HK-2 (cell line): ENCODE measurements at regions not wholly inside any gene's neighbourhood (a gene's known extent, or its start where the extent isn't known, plus 50 kb on each side); places are given as distances from the start of the nearest gene placed in this dataset.
"Not testable (repeated sequence)": the region's sequence is repeated elsewhere in the genome, so short reads cannot be mapped to it uniquely, and the experiment has no call there.

Experiments
- DNase-seq: peaks from one replicate; pipeline ENCODE4 v3.0.0-alpha.2; 2018; ENCODE audit not compliant: unreplicated experiment

DNA sequence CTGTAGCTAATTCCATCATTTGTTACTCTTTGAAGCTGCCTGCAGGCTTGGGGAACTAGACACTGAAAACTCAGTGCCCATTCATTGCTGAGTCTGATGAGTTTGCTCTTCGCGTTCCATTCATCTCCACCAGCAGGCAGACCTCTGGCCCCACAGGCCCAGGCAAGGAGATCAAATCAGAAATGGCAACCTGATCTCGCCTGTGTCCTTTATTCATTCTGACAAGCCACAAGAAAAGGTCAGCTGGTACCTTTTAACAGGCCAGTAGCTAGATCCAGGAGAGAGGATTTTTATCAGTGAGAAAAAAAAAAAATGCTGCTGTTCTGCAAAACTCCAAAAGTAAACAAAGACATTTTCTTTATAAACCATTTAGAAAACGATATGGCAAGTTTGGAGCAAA lies 742.5 kb downstream of the ETS1 start:
- no peak for DNase-seq

DNA sequence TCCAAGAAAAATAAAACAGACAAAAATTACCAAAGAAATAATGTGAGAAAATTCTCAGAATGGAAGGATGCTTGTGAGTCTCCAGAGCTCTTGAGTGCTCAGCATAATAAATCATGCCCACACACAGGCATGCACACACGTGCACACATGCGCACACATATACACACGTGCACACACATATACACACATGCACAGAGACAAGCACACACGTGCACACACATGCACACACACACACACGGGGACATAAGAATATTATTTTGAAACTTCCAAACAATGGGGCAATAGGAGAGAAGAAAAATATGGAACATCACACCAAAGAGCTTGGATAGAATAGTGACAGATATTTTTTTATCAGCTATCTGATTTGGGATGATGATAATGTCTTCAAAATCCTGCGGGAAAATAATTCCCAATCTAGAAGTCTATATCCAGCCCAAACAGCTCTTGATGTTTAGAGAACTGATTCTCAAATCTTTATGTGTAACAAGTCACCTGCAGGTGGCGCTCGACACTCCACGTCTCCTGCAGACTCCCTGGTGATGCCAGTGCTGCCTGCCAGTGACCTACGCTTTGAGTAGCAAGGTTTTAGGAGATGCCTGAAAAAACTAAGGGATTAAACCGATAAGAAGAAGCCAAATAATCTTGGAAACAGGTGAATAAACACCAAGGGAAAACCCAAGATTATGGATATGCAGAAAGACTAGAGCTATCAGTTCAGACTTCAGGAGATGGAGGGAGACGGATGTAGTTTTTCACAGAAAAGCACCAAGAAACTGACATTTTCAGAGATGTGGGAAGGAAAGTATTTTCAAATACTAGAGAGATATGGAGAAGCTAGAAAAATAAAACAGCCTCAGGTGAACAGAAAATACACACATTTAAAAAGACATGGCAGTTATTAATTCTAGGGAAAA lies 743.6 kb downstream of the ETS1 start:
- DNase-seq, result peak; percentile 31

DNA sequence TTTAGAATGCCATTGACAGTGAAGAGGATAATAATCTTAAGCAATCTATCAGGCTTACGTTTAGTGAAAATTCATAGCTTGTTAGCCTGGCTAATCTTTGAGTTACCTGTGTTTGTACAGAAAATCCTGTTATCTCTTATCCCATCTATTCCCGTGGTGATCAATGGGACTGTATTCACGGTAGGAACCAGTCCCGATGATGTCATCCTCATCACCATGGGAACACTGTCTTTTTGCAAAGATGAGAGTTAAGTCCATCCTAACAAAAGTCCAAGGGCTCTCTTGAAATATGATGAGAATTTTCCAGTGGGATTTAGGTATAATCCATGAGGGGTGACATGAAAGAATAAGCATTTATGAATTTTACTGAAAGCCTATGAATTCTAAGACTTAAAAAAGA lies 762.2 kb downstream of the ETS1 start:
- DNase-seq, result no peak

DNA sequence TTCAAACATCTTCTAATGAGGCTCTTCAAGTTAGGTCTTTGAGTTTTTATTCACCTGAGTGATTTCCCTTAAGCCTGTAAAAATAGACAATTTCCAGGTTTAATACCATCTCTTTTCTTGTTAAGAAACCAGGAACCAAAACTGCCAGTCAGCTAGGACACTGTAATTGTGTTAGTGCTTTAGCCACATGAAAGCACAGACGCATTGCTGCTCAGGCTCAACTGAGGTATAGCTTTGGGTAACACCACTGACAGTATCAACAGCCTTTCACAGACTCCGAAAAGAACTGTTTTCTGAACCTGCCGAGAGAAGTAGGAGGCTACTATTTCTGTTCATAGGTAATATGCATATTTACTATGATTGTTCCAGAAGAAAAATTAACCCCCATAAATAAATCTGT lies 768.7 kb downstream of the ETS1 start:
- no peak for DNase-seq

DNA sequence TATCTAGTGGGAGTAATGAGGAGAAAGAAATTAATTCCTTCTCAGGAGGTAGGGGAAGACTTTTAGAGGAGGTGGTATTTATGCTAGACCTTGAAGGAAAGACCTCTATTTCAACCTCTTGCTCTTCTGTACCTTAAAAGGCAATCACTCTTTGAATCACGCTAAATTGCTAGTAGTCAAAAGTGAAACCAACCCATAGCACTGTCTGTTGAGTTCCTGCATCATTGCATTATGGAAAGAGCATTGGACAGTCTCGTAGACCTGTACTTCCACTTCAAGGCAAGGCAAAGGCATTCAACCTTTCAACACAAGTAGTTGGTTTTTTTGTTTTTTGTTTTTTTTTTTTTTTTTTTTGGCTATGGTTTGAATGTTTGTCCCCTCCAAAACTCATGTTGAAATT lies 770.4 kb downstream of the ETS1 start:
- no peak for DNase-seq

DNA sequence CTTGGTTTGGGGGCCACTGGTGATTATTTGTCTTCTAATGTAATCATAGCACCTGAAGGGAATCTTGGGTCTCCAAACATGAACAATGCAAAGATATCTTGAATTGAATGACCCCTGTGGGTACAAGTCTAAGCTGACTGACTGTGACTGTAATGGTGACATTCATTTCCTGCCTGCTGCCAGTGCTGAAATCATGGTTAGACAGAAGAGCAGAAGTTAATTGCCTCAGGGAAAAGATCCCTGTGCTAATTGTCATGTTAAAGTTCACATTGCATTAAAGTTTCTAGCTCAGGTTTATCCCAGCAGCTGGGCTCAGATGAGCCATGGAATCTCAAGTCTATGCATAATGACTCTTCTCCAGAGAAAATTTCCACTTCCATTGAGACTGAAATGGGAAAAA lies 772.0 kb downstream of the ETS1 start:
- no peak for DNase-seq

DNA sequence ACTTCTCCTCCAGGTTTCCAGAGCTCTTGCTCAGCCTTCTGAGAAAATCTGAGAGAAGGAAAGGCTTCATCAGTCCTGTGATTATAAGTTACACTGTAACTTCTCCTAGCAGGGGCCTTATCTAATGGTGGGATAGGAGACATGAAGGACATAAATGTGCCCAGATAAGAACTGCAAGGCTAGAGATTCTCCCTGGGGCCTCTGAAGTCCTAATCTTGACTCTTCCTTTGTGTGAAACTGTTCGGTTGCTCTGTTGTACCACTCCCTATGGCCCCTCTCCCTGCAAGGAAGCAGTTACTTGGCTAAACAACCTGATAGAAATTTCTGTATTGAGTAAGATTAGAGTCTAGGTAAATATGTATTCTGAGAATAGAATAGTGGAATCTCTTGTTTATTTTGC lies 780.9 kb downstream of the ETS1 start:
- no peak for DNase-seq

DNA sequence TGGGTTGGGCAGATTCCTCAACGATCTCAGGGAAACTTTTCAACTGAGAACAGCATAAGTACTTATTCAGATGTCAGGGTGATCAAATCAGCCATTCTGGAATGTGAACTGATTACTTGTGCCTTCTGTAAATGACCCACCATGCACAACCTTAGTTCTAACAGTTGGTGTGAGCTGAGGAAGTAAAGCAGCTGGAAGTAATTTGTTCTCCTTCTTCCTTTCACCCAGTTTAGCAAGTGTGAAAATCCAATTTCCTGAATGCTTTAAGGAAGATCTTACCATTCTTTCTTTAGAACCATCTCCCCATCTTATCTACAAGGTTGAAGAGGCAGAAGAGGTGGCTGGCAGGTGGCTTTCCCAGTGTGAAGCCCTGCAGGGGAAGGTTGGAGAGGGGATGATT lies 781.6 kb downstream of the ETS1 start:
- DNase-seq, result no peak

DNA sequence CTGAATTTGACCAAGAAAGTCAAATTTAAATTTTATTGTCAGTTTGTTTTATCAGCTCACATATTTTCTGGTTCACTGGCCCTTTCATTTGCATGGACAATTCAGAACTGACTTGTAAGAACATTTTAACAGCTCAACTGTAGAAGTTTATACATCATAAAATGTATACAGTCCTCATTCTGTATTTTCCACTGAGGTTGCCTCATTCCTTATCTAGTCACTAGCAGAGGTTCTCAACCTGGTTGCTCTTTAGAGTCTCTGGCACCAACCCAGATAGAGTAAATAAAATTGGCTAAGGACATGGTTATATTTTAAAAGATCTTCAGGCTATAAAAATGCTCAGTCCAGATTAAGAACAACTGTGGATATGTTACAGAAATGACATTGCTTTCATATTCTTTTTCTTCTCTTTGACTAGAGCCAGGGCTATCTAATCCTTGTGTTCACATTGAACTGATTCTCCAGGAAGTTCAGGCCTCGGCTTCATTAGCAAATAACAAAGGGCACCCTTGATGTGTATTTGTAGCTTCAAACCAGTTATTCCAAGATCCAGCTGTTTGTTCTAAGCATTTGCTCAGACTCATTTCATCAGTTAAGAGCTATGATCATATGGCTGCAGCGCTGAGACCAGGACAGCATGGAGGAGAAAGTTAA lies 782.5 kb downstream of the ETS1 start:
- DNase-seq, result no peak

DNA sequence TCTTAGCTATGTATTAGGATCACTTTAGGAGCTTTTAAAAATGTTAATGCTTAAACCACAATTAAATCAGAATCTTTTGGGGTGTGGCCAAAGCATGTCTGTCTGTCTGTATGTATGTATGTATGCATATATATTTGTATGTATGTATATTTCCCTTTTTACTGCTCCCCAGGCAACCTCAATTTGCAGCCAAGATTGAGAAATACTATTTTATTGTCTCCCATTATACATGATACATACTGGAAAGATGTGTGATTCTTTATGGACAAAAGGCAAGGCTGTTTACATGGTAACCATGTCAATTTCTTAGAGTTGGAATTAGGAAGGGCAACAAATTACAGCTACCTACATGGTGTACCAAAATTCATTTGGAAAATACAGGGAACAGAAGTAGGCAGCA lies 783.6 kb downstream of the ETS1 start:
- DNase-seq, result no peak

DNA sequence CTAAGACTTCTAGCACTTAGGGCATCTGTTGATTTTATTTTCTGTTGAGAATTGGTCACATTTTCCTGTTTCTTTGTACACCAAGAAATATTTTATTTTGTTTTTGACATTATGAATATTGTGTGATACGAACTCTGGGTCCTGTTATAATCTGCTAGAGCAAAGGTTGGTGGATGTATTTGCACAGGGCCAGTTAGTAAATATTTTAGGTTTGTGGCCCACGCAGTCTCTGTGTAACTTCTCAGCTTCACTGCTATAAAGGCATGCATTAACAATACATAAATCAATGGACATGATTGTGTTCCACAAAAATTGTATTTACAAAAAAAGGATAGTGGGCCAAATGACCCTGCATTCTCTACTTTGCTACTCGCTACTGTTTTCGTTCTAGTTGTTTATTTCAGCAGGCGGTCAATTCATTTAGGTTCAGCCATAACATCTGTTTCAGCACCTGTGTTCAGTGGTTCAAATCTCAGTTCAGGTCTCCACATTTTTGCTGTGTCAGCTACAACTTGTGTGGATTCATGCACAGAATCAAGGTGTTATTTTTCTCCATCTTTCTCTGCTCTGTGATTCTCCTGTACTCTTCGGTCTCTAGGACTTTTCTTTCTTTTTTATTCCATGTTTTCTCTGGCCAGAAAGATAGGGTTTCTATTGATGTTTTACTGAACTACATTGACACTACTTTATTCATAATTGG lies 786.2 kb downstream of the ETS1 start:
- DNase-seq, result no peak

DNA sequence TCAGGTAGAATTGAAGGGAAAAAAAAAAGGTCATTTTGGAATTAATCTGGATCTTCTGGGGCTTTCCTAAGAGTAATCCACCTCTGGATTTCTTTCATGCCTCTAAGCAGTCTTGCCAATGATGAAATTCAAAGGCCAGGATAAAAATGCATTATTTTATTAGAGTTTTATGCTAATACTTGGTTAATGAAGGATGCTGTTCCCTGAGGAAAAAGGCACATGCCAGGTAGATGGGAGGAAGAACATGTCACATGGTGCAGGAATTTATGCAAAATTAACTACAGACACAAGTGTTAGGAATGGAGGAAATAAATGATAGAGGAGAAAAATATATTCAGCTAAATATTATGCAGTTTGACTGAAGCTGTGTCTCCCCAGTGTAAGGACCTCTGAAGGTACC lies 792.0 kb downstream of the ETS1 start:
- DNase-seq, result no peak

DNA sequence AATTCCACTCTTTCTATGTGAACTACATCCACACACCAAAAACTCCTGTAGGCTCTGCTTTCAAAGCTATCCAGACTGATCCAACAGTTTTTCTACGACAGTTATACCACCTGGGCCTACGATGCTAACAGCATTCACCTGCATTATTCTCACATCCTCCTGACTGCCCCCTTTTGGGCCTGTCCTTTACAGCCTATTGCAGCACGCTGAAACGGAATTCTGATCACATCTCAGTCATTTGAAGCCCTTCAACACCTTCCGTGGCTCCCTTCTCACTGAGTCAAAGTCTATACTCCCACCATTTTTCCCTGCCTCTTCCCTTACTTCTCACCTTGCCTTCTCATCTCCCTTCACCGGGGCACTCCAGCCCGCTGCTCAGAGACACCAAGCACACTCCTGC lies 791.3 kb upstream of the KIRREL3 start:
- DNase-seq, result no peak

DNA sequence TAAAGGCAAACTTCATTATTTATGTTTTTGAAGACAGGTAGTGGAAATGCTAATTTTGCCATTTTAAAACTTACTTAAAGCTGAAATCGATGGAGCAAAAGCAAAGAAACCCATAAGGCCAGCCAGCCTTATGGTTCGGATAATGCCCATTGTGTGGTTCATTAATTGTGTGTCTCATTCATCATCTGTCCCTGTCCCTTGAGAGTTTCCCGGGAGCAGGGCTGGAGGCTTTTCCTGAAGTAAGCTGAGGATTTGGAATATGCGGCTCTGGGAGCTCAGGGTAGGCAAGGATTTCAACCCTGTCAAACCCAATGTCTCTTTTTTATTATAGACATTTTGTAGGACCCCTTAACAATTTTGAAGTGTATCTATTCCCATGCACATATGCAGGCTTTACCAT lies 790.0 kb upstream of the KIRREL3 start:
- no peak for DNase-seq

DNA sequence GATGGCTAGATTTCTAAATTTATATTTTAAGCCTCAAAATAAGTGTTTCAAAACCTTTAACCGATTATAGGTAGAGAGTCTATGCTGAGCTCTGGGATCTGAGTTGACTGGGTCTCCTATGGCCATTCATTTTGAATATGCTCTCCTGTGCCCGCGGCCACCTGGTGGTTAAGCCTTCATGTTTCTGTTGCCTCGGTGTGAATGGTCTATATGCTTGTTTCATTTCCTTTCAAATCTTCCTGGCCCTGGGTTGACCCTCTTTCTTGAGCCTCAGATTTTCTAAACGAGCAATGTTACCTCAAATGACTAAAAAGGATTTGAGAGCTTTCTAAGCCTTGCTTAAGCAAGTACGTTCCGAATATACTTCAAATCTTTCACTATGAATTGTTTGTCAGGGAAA lies 789.4 kb upstream of the KIRREL3 start:
- DNase-seq, result peak; percentile 4

DNA sequence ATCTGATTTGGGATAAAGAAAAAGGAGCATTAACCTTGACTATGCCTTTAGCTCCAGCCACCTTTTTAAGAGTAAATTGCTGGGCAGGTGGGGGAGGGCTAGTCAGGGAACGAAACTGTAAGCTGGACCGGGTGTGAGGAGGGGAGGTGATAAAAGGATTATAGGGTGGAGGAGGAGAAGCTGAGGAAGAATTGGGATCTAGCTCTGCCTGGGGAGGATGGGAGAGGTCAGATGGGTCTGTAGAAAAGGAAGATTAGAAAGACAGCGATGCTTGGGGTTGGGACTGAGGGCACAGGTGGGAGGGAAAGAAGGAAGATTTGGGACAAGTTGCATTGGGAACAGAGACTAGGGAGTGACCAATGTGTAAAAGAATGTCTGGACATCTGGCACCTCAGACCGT lies 772.4 kb upstream of the KIRREL3 start:
- not testable (repeated sequence) for DNase-seq

DNA sequence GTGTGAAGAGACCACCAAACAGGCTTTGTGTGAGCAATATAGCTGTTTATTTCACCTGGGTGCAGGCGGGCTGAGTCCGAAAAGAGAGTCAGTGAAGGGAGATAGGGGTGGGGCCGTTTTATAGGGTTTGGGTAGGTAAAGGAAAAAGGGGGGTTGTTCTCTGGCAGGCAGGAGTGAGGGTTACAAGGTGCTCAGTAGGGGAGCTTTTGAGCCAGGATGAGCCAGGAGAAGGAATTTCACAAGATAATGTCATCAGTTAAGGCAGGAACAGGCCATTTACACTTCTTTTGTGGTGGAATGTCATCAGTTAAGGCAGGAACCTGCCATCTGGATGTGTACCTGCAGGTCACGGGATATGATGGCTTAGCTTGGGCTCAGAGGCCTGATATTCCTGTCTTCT lies 768.4 kb upstream of the KIRREL3 start:
- not testable (repeated sequence) for DNase-seq

DNA sequence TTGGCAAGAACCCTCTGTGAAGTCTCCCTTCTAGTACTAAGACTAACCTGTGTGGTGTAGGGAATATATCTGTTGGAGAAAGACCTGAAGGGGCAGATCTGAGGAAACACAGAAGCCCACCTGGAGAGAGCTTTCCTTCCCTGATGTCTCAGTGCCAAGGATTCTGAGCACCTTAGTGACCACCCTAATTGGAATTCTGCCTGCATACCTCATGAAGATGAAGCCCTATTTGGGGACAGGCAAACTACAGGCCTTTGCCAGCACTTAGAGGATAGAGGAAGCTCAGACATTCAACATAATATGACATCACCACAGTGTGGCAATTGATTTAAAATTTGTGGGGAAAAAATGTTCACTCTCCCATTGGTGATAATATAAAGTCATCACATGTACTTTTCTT lies 766.2 kb upstream of the KIRREL3 start:
- no peak for DNase-seq

DNA sequence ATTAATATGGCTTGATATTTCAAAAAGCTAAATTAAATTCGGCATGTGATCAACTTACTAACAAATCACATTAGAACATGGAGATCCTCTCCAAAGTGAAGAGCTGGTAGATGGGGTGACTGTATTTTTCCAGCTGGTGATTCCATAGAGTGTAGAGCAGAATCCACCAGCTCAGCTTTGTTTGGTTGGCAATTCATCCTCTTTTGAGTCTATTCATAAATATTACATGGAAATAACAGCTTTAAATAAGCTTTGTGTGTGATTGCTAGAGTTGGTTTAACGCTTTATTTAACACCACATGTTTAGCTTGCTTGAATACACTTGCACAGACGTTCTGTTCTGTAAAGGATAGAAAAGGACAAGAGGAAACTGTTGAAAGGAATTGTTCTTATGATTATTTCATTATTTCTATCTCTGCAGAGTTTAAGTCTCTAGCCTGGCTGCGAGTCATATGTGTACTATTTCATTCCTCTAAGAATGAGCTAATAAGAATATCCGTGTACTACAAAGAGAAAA lies 738.3 kb upstream of the KIRREL3 start:
- no peak for DNase-seq

DNA sequence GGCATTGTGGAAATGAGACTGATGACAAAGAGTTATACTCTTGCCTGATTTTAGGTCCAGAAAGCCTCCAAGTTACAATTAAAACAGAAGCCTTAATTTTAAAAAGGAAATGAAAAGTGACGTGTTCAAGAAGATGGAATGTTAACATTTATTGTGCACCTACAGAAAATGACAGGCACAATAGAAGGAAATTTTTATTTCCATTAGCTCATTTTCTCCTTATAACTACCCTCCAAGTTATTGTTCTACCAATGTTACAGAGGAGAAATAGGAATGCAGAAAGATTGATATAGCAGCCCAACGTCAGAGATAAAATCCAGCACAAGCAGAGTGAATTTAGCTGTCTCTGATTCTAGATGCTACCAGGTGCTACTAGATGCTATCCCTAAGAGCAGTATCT lies 736.9 kb upstream of the KIRREL3 start:
- DNase-seq, result no peak

DNA sequence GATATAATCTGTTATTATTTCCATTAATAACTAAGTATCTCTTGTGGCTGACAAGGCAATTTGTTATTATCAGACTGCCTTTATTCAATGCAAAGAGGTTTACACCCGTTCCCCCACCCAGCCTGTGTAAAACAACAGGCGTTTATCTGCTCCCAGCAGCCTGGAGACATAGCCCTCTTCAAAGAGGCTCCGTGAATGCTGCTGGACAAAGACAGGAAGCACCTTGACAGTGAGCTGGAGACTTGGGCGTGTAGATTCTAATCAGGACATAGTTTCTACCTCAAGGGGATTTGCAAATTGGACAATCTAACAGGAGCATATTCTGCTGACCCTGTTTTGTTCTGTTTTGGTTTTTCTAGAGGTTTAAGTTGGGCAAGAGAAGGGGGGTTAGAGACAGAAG lies 733.0 kb upstream of the KIRREL3 start:
- no peak for DNase-seq

DNA sequence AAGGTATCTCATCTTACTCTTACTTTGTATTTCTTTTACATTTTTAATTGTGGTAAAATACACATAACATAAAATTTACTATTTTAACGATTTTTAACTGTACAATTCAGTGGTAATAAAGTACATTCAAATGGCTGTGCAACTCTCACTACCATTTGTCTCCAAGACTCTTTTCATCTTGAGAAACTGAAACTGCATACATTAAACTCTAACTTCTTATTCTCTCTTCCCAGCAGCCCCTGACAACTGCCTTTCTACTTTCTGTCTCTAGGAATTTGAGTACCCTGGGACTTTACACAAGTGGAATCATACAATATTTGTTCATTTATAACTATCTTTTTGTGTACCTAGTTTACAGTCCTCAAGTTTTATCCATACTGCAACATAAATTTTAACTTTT lies 725.8 kb upstream of the KIRREL3 start:
- DNase-seq, result no peak

DNA sequence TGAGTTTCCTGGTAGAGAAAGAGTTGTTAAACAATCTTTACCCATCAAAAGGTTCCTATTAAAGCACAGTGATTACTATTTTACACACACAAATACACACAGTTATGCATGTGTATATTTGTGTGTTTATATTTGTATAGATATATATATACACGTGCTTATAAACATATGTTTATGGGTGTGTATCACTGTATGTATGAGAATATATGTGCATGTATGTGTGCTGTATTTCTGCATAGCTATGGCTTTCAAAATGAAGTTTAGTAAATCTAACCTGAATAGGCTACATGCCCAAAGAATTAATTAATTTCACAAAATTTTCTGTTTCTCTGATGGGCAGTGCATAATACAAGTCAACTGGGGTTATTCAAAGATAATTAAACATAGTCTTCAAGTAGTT lies 723.1 kb upstream of the KIRREL3 start:
- DNase-seq, result no peak
